ENCODE measurements at regions not wholly inside any gene's neighbourhood (a gene's known extent, or its start where the extent isn't known, plus 50 kb on each side); places are given as distances from the start of the nearest gene placed in this dataset.

GRCh38 chr7:155883491-155884224 is 71.4 kb upstream of the SHH start:
- TF ChIP-seq CTCF (IDR thresholded peaks at IDR 0.05; ENCODE audit: extremely low read depth in 1 of 2, insufficient read depth in 1 of 2, low read depth in 1 of 2, low read length in 2 of 2) (no peak), POLR2AphosphoS5 (IDR thresholded peaks at IDR 0.05; ENCODE audit: insufficient read depth, low read depth, low read length) (no peak), POLR2A (IDR thresholded peaks at IDR 0.05; ENCODE audit: low read depth, low read length) (no peak), EZH2 (IDR thresholded peaks at IDR 0.05; ENCODE audit: borderline replicate concordance, low read depth, low read length, severe bottlenecking) (no peak)
